ENCODE measurements at regions not wholly inside any gene's neighbourhood (a gene's known extent, or its start where the extent isn't known, plus 50 kb on each side); places are given as distances from the start of the nearest gene placed in this dataset.

DNA sequence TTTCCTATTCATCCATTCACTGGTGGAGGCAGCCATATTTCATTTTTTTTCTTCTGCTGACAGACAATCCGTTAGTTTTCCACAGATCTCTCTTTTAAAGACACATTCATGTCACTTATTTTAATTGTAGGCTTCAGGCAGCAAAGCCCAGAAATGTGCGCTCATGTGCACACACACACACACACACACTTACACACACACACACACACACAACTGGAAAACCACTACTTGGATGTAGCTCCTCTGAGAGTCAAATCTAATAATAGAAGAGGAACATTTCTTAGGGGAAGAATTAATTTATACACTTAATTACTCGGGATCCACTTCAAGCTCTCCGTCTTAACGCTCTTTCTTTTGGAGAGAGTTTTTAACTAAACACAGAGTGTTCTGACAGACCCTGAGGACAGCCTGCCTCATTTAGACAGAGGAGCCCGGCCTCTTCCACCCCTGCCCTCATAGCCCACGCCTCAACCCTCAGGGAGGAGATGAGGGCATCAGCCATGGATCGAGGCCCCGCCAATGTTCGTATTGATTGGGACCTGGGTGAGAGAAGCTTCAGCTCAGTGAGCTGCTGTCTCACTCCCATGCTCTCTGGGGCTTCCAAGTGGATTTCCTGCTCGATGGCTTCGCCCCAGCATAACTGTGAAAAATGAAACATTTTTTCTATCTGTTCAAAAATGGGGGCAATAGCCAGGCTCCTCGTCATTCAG is 261.4 kb upstream of the SKOR2 start:
- no peaks in the 10 kb centered on the region for H3K9me3 ChIP-seq (ENCODE audit: control insufficient read depth, insufficient read depth, low read depth, low read length)
- DNase-seq (ENCODE audit: low read depth, low spot score) (no peak), ATAC-seq (no peak)
- H3K27me3 ChIP-seq (ENCODE audit: control insufficient read depth, insufficient read depth, low read length): no peaks in the 10 kb centered on the region
- BruUV-seq (replicated peaks): no TSS peak
- TF ChIP-seq, protein P1, sequence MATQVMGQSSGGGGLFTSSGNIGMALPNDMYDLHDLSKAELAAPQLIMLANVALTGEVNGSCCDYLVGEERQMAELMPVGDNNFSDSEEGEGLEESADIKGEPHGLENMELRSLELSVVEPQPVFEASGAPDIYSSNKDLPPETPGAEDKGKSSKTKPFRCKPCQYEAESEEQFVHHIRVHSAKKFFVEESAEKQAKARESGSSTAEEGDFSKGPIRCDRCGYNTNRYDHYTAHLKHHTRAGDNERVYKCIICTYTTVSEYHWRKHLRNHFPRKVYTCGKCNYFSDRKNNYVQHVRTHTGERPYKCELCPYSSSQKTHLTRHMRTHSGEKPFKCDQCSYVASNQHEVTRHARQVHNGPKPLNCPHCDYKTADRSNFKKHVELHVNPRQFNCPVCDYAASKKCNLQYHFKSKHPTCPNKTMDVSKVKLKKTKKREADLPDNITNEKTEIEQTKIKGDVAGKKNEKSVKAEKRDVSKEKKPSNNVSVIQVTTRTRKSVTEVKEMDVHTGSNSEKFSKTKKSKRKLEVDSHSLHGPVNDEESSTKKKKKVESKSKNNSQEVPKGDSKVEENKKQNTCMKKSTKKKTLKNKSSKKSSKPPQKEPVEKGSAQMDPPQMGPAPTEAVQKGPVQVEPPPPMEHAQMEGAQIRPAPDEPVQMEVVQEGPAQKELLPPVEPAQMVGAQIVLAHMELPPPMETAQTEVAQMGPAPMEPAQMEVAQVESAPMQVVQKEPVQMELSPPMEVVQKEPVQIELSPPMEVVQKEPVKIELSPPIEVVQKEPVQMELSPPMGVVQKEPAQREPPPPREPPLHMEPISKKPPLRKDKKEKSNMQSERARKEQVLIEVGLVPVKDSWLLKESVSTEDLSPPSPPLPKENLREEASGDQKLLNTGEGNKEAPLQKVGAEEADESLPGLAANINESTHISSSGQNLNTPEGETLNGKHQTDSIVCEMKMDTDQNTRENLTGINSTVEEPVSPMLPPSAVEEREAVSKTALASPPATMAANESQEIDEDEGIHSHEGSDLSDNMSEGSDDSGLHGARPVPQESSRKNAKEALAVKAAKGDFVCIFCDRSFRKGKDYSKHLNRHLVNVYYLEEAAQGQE (IDR thresholded peaks at IDR 0.05; ENCODE audit: insufficient read depth in 1 of 2, low read depth in 2 of 2, low read length in 1 of 2): no peak
- TF ChIP-seq TCF7L2 (IDR thresholded peaks at IDR 0.05; ENCODE audit: low read depth, low read length) (no peak), POLR2AphosphoS5 (IDR thresholded peaks at IDR 0.05; ENCODE audit: low read depth, low read length) (no peak), SIN3A (IDR thresholded peaks at IDR 0.05; ENCODE audit: borderline replicate concordance, insufficient read depth, low read depth, low read length) (no peak)
- TF ChIP-seq, protein P2, sequence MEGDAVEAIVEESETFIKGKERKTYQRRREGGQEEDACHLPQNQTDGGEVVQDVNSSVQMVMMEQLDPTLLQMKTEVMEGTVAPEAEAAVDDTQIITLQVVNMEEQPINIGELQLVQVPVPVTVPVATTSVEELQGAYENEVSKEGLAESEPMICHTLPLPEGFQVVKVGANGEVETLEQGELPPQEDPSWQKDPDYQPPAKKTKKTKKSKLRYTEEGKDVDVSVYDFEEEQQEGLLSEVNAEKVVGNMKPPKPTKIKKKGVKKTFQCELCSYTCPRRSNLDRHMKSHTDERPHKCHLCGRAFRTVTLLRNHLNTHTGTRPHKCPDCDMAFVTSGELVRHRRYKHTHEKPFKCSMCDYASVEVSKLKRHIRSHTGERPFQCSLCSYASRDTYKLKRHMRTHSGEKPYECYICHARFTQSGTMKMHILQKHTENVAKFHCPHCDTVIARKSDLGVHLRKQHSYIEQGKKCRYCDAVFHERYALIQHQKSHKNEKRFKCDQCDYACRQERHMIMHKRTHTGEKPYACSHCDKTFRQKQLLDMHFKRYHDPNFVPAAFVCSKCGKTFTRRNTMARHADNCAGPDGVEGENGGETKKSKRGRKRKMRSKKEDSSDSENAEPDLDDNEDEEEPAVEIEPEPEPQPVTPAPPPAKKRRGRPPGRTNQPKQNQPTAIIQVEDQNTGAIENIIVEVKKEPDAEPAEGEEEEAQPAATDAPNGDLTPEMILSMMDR (IDR thresholded peaks at IDR 0.05): no peak
- intact Hi-C loops (cut with micrococcal nuclease; ENCODE audit: unreplicated experiment) (no loop called here), in situ Hi-C loops (cut with HindIII; ENCODE audit: low pct_unique_long_range_greater_than_20kb, low sequenced_read_pairs) (no loop called here)
- H3K4me1 ChIP-seq (ENCODE audit: control insufficient read depth, insufficient read depth, low read length): no peaks in the 10 kb centered on the region
- ChIA-PET CTCF (no interaction called here), POLR2A (no interaction called here)
- no peak overlapping the region for H3K27ac ChIP-seq (ENCODE audit: low read length)
- no peak overlapping the region for H3K4me3 ChIP-seq (ENCODE audit: low read depth in 2 of 2, low read length in 2 of 2)
- no peaks in the 10 kb centered on the region for H3K36me3 ChIP-seq (ENCODE audit: control insufficient read depth, insufficient read depth, low read length)

DNA sequence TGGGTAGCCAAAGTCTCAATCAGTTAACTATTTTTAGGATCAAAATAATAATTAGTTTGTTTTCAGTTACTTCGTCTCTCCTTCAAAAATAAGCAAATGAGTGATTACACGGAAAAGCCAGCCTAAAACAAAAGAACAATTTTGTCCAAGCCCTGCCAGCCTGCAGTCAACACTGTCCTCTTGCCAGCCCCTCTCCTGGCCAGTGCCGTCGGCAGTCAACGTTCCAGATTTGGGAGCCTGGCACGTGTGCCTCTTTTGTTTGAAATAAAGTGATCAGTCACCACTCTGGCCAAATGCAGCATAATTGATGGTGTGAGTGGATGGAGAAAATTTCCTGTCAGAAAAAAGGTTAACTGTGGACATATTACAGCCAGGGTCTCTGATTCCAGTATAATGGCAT is 260.6 kb upstream of the SKOR2 start:
- ChIA-PET CTCF (no interaction called here), POLR2A (no interaction called here)
- Histone ChIP-seq H3K27ac (ENCODE audit: low read length) (no peak overlapping the region), H3K4me3 (ENCODE audit: low read depth in 2 of 2, low read length in 2 of 2) (no peak overlapping the region), H3K36me3 (ENCODE audit: control insufficient read depth, insufficient read depth, low read length) (no peaks in the 10 kb centered on the region), H3K4me1 (ENCODE audit: control insufficient read depth, insufficient read depth, low read length) (no peaks in the 10 kb centered on the region), H3K9me3 (ENCODE audit: control insufficient read depth, insufficient read depth, low read depth, low read length) (no peaks in the 10 kb centered on the region), H3K27me3 (ENCODE audit: control insufficient read depth, insufficient read depth, low read length) (no peaks in the 10 kb centered on the region)
- intact Hi-C loops (cut with micrococcal nuclease; ENCODE audit: unreplicated experiment): no loop called here
- TF ChIP-seq POLR2AphosphoS5 (IDR thresholded peaks at IDR 0.05; ENCODE audit: low read depth, low read length) (no peak), SIN3A (IDR thresholded peaks at IDR 0.05; ENCODE audit: borderline replicate concordance, insufficient read depth, low read depth, low read length) (no peak), TCF7L2 (IDR thresholded peaks at IDR 0.05; ENCODE audit: low read depth, low read length) (no peak)
- TF ChIP-seq, protein P1 (IDR thresholded peaks at IDR 0.05; ENCODE audit: insufficient read depth in 1 of 2, low read depth in 2 of 2, low read length in 1 of 2): no peak
- TF ChIP-seq, protein P2 (IDR thresholded peaks at IDR 0.05): no peak
- BruUV-seq (replicated peaks): no TSS peak
- DNase-seq (ENCODE audit: low read depth, low spot score) (no peak), ATAC-seq (no peak)
- in situ Hi-C loops (cut with HindIII; ENCODE audit: low pct_unique_long_range_greater_than_20kb, low sequenced_read_pairs): no loop called here

Measured in Panc1 (cell line).